CD14-positive monocyte (primary cell): ENCODE measurements at regions not wholly inside any gene's neighbourhood (a gene's known extent, or its start where the extent isn't known, plus 50 kb on each side); places are given as distances from the start of the nearest gene placed in this dataset.

Source experiments
- DNase-seq, 3 donors: peaks; one replicate each; pipeline ENCODE4 v3.0.0-alpha.2; 2011 to 2022
- H2AFZ ChIP-seq: 2 replicates; pipeline ENCODE4 v1.6.0; 2012; ENCODE audit warnings: mild to moderate bottlenecking, low read depth, low read length, inconsistent platforms; ENCODE audit not compliant: insufficient read depth, poor library complexity, severe bottlenecking
- H3K27ac ChIP-seq, 2 donors: 1 replicate in 1 of 2; 2 replicates in 1 of 2; pipeline ENCODE4 v1.5.1; 2012 to 2013; ENCODE audit warnings: low read length in 2 of 2, control low read depth in 1 of 2, inconsistent platforms in 1 of 2, low read depth in 1 of 2, mild to moderate bottlenecking in 1 of 2
- H3K27me3 ChIP-seq, 2 donors: one replicate each; pipeline versions ENCODE4 v1.6.0 to v1.6.1; 2011 to 2013; ENCODE audit warnings: low read length in 2 of 2; ENCODE audit not compliant: control insufficient read depth in 2 of 2, insufficient read depth in 2 of 2
- H3K36me3 ChIP-seq, 2 donors: replicated peaks in 1 of 2; 1 replicate in 1 of 2; 2 replicates in 1 of 2; pipeline versions ENCODE4 v1.5.1 to v1.6.1; 2012 to 2013; ENCODE audit warnings: low read length in 2 of 2, control low read depth in 1 of 2, inconsistent platforms in 1 of 2, mild to moderate bottlenecking in 1 of 2; ENCODE audit not compliant: insufficient read depth in 2 of 2, control insufficient read depth in 1 of 2
- H3K4me1 ChIP-seq, 2 donors: 1 replicate in 1 of 2; 2 replicates in 1 of 2; pipeline versions ENCODE4 v1.5.1 to v1.6.1; 2012 to 2013; ENCODE audit warnings: low read length in 2 of 2, control low read depth in 1 of 2, inconsistent platforms in 1 of 2, mild to moderate bottlenecking in 1 of 2, moderate library complexity in 1 of 2; ENCODE audit not compliant: insufficient read depth in 2 of 2, control insufficient read depth in 1 of 2
- H3K4me2 ChIP-seq: replicated peaks from 2 replicates; pipeline ENCODE3; 2012; ENCODE audit warnings: low read length, moderate library complexity, mild to moderate bottlenecking; ENCODE audit not compliant: poor library complexity, severe bottlenecking; ENCODE audit errors: extremely low read depth
- H3K4me3 ChIP-seq, 3 experiments: fragments of 200-600 bp in 1 of 3; sonication (generic) in 1 of 3; replicated peaks in 1 of 3; 1 replicate in 2 of 3; 2 replicates in 1 of 3; pipeline ENCODE4 v1.5.1; 2011 to 2013; ENCODE audit warnings: low read length in 3 of 3, mild to moderate bottlenecking in 3 of 3, control low read depth in 2 of 3, low read depth in 2 of 3, inconsistent platforms in 1 of 3, moderate library complexity in 1 of 3
- H3K79me2 ChIP-seq: 2 replicates; pipeline ENCODE4 v1.6.0; 2012; ENCODE audit warnings: mild to moderate bottlenecking, control low read depth, inconsistent platforms, low read length, moderate library complexity; ENCODE audit not compliant: insufficient read depth
- H3K9ac ChIP-seq: 2 replicates; pipeline ENCODE4 v1.6.0; 2017; ENCODE audit warnings: low read length, mild to moderate bottlenecking; ENCODE audit not compliant: insufficient read depth, poor library complexity, severe bottlenecking
- H3K9me3 ChIP-seq, 2 donors: replicated peaks in 1 of 2; 1 replicate in 1 of 2; 2 replicates in 1 of 2; pipeline versions ENCODE4 v1.5.1 to v1.6.1; 2012 to 2013; ENCODE audit warnings: low read length in 2 of 2, control low read depth in 1 of 2; ENCODE audit not compliant: control insufficient read depth in 1 of 2, insufficient read depth in 1 of 2
- H4K20me1 ChIP-seq: 2 replicates; pipeline ENCODE4 v1.6.0; 2012; ENCODE audit warnings: mild to moderate bottlenecking, low read length, control low read depth, moderate library complexity; ENCODE audit not compliant: insufficient read depth
- H3K27ac Mint-ChIP-seq, 7 donors: one replicate each; pipeline ENCODE4 v1.8.0; 2020; ENCODE audit warnings: mild to moderate bottlenecking in 7 of 7, mixed read lengths in 7 of 7, moderate library complexity in 6 of 7, inconsistent platforms in 2 of 7
- H3K27me3 Mint-ChIP-seq, 3 donors: one replicate each; pipeline ENCODE4 v1.8.0; 2021 to 2022; ENCODE audit warnings: low read depth in 3 of 3, mild to moderate bottlenecking in 3 of 3, mixed read lengths in 3 of 3, moderate library complexity in 3 of 3, inconsistent platforms in 1 of 3
- H3K36me3 Mint-ChIP-seq, 2 donors: one replicate each; pipeline ENCODE4 v1.8.0; 2020; ENCODE audit warnings: mixed read lengths in 2 of 2, inconsistent platforms in 1 of 2, mild to moderate bottlenecking in 1 of 2
- H3K4me1 Mint-ChIP-seq: one replicate; pipeline ENCODE4 v1.8.0; 2020; ENCODE audit warnings: mild to moderate bottlenecking, mixed read lengths
- H3K4me3 Mint-ChIP-seq, 2 donors: one replicate each; pipeline ENCODE4 v1.8.0; 2020; ENCODE audit warnings: mild to moderate bottlenecking in 2 of 2, mixed read lengths in 2 of 2, moderate library complexity in 1 of 2
- H3K9me3 Mint-ChIP-seq, 7 donors: one replicate each; pipeline ENCODE4 v1.8.0; 2020 to 2022; ENCODE audit warnings: mixed read lengths in 7 of 7, mild to moderate bottlenecking in 6 of 7, moderate library complexity in 6 of 7, inconsistent platforms in 2 of 7
- CTCF ChIP-seq: fragments of 200-600 bp; IDR thresholded peaks from one replicate; pipeline ENCODE4 v1.8.0; 2022; ENCODE audit warnings: antibody characterized with exemption, mild to moderate bottlenecking
- WGBS: methylation state at CpG from one replicate; pipeline ENCODE4 v1.1.5; 2013; ENCODE audit warnings: missing lambda C conversion rate; ENCODE audit not compliant: insufficient coverage; 5-methylcytosine and 5-hydroxymethylcytosine counted together
- intact Hi-C, 2 donors: fragments of 100-400 bp; cut with micrococcal nuclease; formaldehyde crosslinking; loops; one replicate each; pipeline versions ENCODE4 v1.15.0 to v1.15.1; 2023

GRCh38 chr3:19749448-19750017, 184.5 kb downstream of the EFHB start:
- H3K9me3 ChIP-seq, result peaks cover 0 to 18% of the 10 kb centered on the region in 2 donors
- no peak overlapping the region for H3K4me3 Mint-ChIP-seq
- no peak overlapping the region for H2AFZ ChIP-seq
- no peaks in the 10 kb centered on the region for H3K4me1 Mint-ChIP-seq
- H3K36me3 Mint-ChIP-seq, result no peaks in the 10 kb centered on the region
- H3K27me3 Mint-ChIP-seq, result peaks cover 0 to 1% (median 0%) of the 10 kb centered on the region in 3 donors
- no peaks in the 10 kb centered on the region for H3K4me1 ChIP-seq
- H3K79me2 ChIP-seq, result no peaks in the 10 kb centered on the region
- H3K36me3 ChIP-seq, result no peaks in the 10 kb centered on the region
- DNase-seq, result no peak
- no peaks in the 10 kb centered on the region for H4K20me1 ChIP-seq
- TF ChIP-seq CTCF, result no peak
- H3K27ac Mint-ChIP-seq, result no peak overlapping the region
- no peak overlapping the region for H3K4me3 ChIP-seq
- no peak overlapping the region for H3K4me2 ChIP-seq
- 94% methylated on average over 21 of the region's 22 CpGs for WGBS
- H3K27ac ChIP-seq, result no peak overlapping the region
- no peaks in the 10 kb centered on the region for H3K27me3 ChIP-seq
- peaks cover 7 to 19% (median 11%) of the 10 kb centered on the region in 7 donors for H3K9me3 Mint-ChIP-seq
- intact Hi-C loops, result no loop called here
- no peak overlapping the region for H3K9ac ChIP-seq

GRCh38 chr3:19748782-19749447, 185.1 kb downstream of the EFHB start:
- DNase-seq, result no peak
- 95% methylated on average over 13 of the region's 17 CpGs for WGBS
- no peak overlapping the region for H3K4me2 ChIP-seq
- Mint-ChIP-seq H3K4me3 (no peak overlapping the region), H3K27ac (no peak overlapping the region), H3K9me3 (peaks cover 7 to 18% (median 11%) of the 10 kb centered on the region in 7 donors), H3K36me3 (no peaks in the 10 kb centered on the region), H3K27me3 (peaks cover 0 to 3% (median 1%) of the 10 kb centered on the region in 3 donors), H3K4me1 (no peaks in the 10 kb centered on the region)
- H3K9ac ChIP-seq, result no peak overlapping the region
- intact Hi-C loops, result no loop called here
- no peaks in the 10 kb centered on the region for H3K4me1 ChIP-seq
- no peaks in the 10 kb centered on the region for H3K79me2 ChIP-seq
- H3K36me3 ChIP-seq, result no peaks in the 10 kb centered on the region
- no peaks in the 10 kb centered on the region for H3K27me3 ChIP-seq
- no peaks in the 10 kb centered on the region for H4K20me1 ChIP-seq
- H2AFZ ChIP-seq, result no peak overlapping the region
- TF ChIP-seq CTCF, result no peak
- H3K9me3 ChIP-seq, result peaks cover 0 to 18% of the 10 kb centered on the region in 2 donors
- H3K4me3 ChIP-seq, result no peak overlapping the region
- no peak overlapping the region for H3K27ac ChIP-seq
